Keratinocyte (primary cell): ENCODE measurements at regions not wholly inside any gene's neighbourhood (a gene's known extent, or its start where the extent isn't known, plus 50 kb on each side); places are given as distances from the start of the nearest gene placed in this dataset.

Experiments
- DNase-seq: peaks from one replicate; pipeline ENCODE4 v3.0.0-alpha.2; 2011; ENCODE audit warnings: low read depth, missing footprints, low spot score
- FAIRE-seq: peaks from 2 replicates; lab custom pipeline; 2011; peaks lifted over from hg19 to GRCh38; lab: Jason Lieb, UNC
- H2AFZ ChIP-seq: 2 replicates; pipeline ENCODE4 v1.6.0; 2012; ENCODE audit warnings: low read length, control low read depth, inconsistent platforms; ENCODE audit not compliant: control insufficient read depth
- H3K27ac ChIP-seq: 2 replicates; pipeline ENCODE4 v1.5.1; 2011; ENCODE audit warnings: low read length; ENCODE audit not compliant: control insufficient read depth, insufficient read depth
- H3K27me3 ChIP-seq: 3 replicates; pipeline ENCODE4 v1.6.0; 2011; ENCODE audit warnings: low read length; ENCODE audit not compliant: control insufficient read depth, insufficient read depth; ENCODE audit errors: extremely low read depth
- H3K36me3 ChIP-seq, 2 experiments: 2 replicates in 1 of 2; 3 replicates in 1 of 2; pipeline ENCODE4 v1.5.1; 2011; ENCODE audit warnings: low read length in 2 of 2, mild to moderate bottlenecking in 1 of 2; ENCODE audit not compliant: control insufficient read depth in 2 of 2, insufficient read depth in 2 of 2; ENCODE audit errors: extremely low read depth in 1 of 2
- H3K4me1 ChIP-seq: 3 replicates; pipeline ENCODE4 v1.5.1; 2011; ENCODE audit warnings: low read length; ENCODE audit not compliant: control insufficient read depth, insufficient read depth; ENCODE audit errors: extremely low read depth
- H3K4me2 ChIP-seq: 3 replicates; pipeline ENCODE4 v1.6.0; 2011; ENCODE audit warnings: low read depth, low read length; ENCODE audit not compliant: control insufficient read depth, insufficient read depth; ENCODE audit errors: extremely low read depth
- H3K4me3 ChIP-seq, 3 experiments: fragments of 200-600 bp in 1 of 3; sonication (generic) in 1 of 3; 2 replicates in 2 of 3; 3 replicates in 1 of 3; pipeline ENCODE4 v1.5.1; 2011 to 2016; ENCODE audit warnings: low read length in 3 of 3, mild to moderate bottlenecking in 3 of 3, control low read depth in 2 of 3, inconsistent platforms in 1 of 3, low read depth in 1 of 3, mixed read lengths in 1 of 3, mixed run types in 1 of 3, moderate library complexity in 1 of 3; ENCODE audit not compliant: control insufficient read depth in 2 of 3, insufficient read depth in 2 of 3; ENCODE audit errors: extremely low read depth in 1 of 3
- H3K79me2 ChIP-seq: 2 replicates; pipeline ENCODE4 v1.6.0; 2012; ENCODE audit warnings: low read length; ENCODE audit not compliant: control insufficient read depth, insufficient read depth
- H3K9ac ChIP-seq: 3 replicates; pipeline ENCODE4 v1.6.0; 2011; ENCODE audit warnings: low read length; ENCODE audit not compliant: control insufficient read depth, insufficient read depth; ENCODE audit errors: extremely low read depth
- H3K9me1 ChIP-seq: 3 replicates; pipeline ENCODE4 v1.6.0; 2011; ENCODE audit warnings: low read length; ENCODE audit not compliant: control insufficient read depth, insufficient read depth; ENCODE audit errors: extremely low read depth
- H3K9me3 ChIP-seq: 2 replicates; pipeline ENCODE4 v1.5.1; 2012; ENCODE audit warnings: low read depth, low read length; ENCODE audit not compliant: control insufficient read depth
- H4K20me1 ChIP-seq: 3 replicates; pipeline ENCODE4 v1.6.0; 2011; ENCODE audit warnings: low read length; ENCODE audit not compliant: control insufficient read depth, insufficient read depth; ENCODE audit errors: extremely low read depth
- CTCF ChIP-seq, 3 experiments: IDR thresholded peaks in 1 of 3; conservative IDR thresholded peaks in 1 of 3; optimal IDR thresholded peaks in 1 of 3; 2 replicates in 2 of 3; 3 replicates in 1 of 3; pipeline versions ENCODE3 to v1.5.1; 2011; ENCODE audit warnings: low read length in 3 of 3, mild to moderate bottlenecking in 3 of 3, moderate library complexity in 2 of 3, control low read depth in 1 of 3, inconsistent platforms in 1 of 3; ENCODE audit not compliant: insufficient read depth in 2 of 3; ENCODE audit errors: extremely low read depth in 1 of 3
- EZH2 ChIP-seq: IDR thresholded peaks from one replicate; pipeline ENCODE4 v1.6.1; 2012; ENCODE audit warnings: inconsistent platforms, mild to moderate bottlenecking, low read length, moderate library complexity
- dilution Hi-C: fragments of 300-500 bp; cut with MboI; formaldehyde crosslinking; loops from one replicate; pipeline ENCODE4 v1.7.0; 2020; ENCODE audit warnings: low sequenced_read_pairs; ENCODE audit not compliant: extremely low pct_ligation_motif_present

- no peaks in the 10 kb centered on the region for H4K20me1 ChIP-seq
- dilution Hi-C loops: no loop called here
- no peak for TF ChIP-seq CTCF (optimal IDR thresholded peaks at IDR 0.05 in 1 of 3, IDR thresholded peaks at IDR 0.05 in 1 of 3, conservative IDR thresholded peaks at IDR 0.05 in 1 of 3; ENCODE audit: extremely low read depth in 1 of 3, insufficient read depth in 2 of 3, low read length in 3 of 3)
- TF ChIP-seq EZH2: no peak
- no peak overlapping the region for H3K4me2 ChIP-seq
- H2AFZ ChIP-seq: no peak overlapping the region
- FAIRE-seq: no peak
- H3K9me3 ChIP-seq: no peaks in the 10 kb centered on the region
- no peaks in the 10 kb centered on the region for H3K9me1 ChIP-seq
- no peaks in the 10 kb centered on the region for H3K36me3 ChIP-seq
- no peaks in the 10 kb centered on the region for H3K27me3 ChIP-seq
- H3K4me1 ChIP-seq: no peaks in the 10 kb centered on the region
- H3K27ac ChIP-seq: no peak overlapping the region
- H3K79me2 ChIP-seq: no peaks in the 10 kb centered on the region
- no peak for DNase-seq
- no peak overlapping the region for H3K4me3 ChIP-seq
- no peak overlapping the region for H3K9ac ChIP-seq
These were observed 230.3 kb upstream of the ESRRG start for GRCh38 chr1:216953495-216953894.

- dilution Hi-C loops: no loop called here
- DNase-seq (no peak), FAIRE-seq (no peak)
- Histone ChIP-seq H3K4me1 (no peaks in the 10 kb centered on the region), H3K27me3 (no peaks in the 10 kb centered on the region), H3K4me2 (no peak overlapping the region), H3K9me1 (no peaks in the 10 kb centered on the region), H3K27ac (no peak overlapping the region), H2AFZ (no peak overlapping the region), H3K9ac (no peak overlapping the region), H4K20me1 (no peaks in the 10 kb centered on the region), H3K79me2 (no peaks in the 10 kb centered on the region), H3K9me3 (no peaks in the 10 kb centered on the region), H3K4me3 (no peak overlapping the region), H3K36me3 (no peaks in the 10 kb centered on the region)
- no peak for TF ChIP-seq EZH2
- no peak for TF ChIP-seq CTCF (optimal IDR thresholded peaks at IDR 0.05 in 1 of 3, IDR thresholded peaks at IDR 0.05 in 1 of 3, conservative IDR thresholded peaks at IDR 0.05 in 1 of 3; ENCODE audit: extremely low read depth in 1 of 3, insufficient read depth in 2 of 3, low read length in 3 of 3)
These were observed 229.6 kb upstream of the ESRRG start for GRCh38 chr1:216952864-216953263.
